ENCODE measurements at regions not wholly inside any gene's neighbourhood (a gene's known extent, or its start where the extent isn't known, plus 50 kb on each side); places are given as distances from the start of the nearest gene placed in this dataset.
A peak's percentile ranks its signal among the peaks of the same experiment; 100 is the strongest.

GRCh38 chr7:52233248-52233647 is 802.2 kb upstream of the POM121L12 start:
- no peak overlapping the region for H3K4me2 ChIP-seq (ENCODE audit: low read length)
- H3K9me3 ChIP-seq (ENCODE audit: low read length): peaks cover 16% of the 10 kb centered on the region; the same call in 1 of the 2 replicates
- 0 out of 2 replicates have a peak overlapping the region, but pooled peaks have one; percentile 3 for H2AFZ ChIP-seq (ENCODE audit: low read length)
- H4K20me1 ChIP-seq (ENCODE audit: insufficient read depth, low read length): no peaks in the 10 kb centered on the region
- no peaks in the 10 kb centered on the region for H3K79me2 ChIP-seq (ENCODE audit: insufficient read depth, low read length)
- no peak overlapping the region for H3K9ac ChIP-seq (ENCODE audit: low read length)
- no peaks in the 10 kb centered on the region for H3K9me2 ChIP-seq (ENCODE audit: low read depth, low read length)
- H3K4me1 ChIP-seq (ENCODE audit: insufficient read depth, low read length, severe bottlenecking): peaks cover 10% of the 10 kb centered on the region
- H3K27ac ChIP-seq (ENCODE audit: low read depth, low read length, poor library complexity, severe bottlenecking): no peak overlapping the region
- no peaks in the 10 kb centered on the region for H3F3A ChIP-seq (ENCODE audit: insufficient read depth, low read length)
- no peak for TF ChIP-seq EZH2 (IDR thresholded peaks at IDR 0.05; ENCODE audit: borderline replicate concordance, low read length)
- TF ChIP-seq CTCF (IDR thresholded peaks at IDR 0.05; ENCODE audit: low read length): no peak
- no peaks in the 10 kb centered on the region for H3K36me3 ChIP-seq (ENCODE audit: insufficient read depth, low read length)
- no peaks in the 10 kb centered on the region for H3K27me3 ChIP-seq (ENCODE audit: insufficient read depth, low read length)
- no peak overlapping the region for H3K4me3 ChIP-seq (ENCODE audit: low read depth, low read length, poor library complexity, severe bottlenecking)

- H3K9me2 ChIP-seq (ENCODE audit: low read depth, low read length): no peaks in the 10 kb centered on the region
- no peak overlapping the region for H3K4me3 ChIP-seq (ENCODE audit: low read depth, low read length, poor library complexity, severe bottlenecking)
- H3K79me2 ChIP-seq (ENCODE audit: insufficient read depth, low read length): no peaks in the 10 kb centered on the region
- no peak overlapping the region for H3K4me2 ChIP-seq (ENCODE audit: low read length)
- H4K20me1 ChIP-seq (ENCODE audit: insufficient read depth, low read length): no peaks in the 10 kb centered on the region
- no peaks in the 10 kb centered on the region; the same call in 1 of the 2 replicates for H3K36me3 ChIP-seq (ENCODE audit: insufficient read depth, low read length)
- H3F3A ChIP-seq (ENCODE audit: insufficient read depth, low read length): no peaks in the 10 kb centered on the region
- TF ChIP-seq EZH2 (IDR thresholded peaks at IDR 0.05; ENCODE audit: borderline replicate concordance, low read length) (no peak), CTCF (IDR thresholded peaks at IDR 0.05; ENCODE audit: low read length) (no peak)
- peaks cover 10% of the 10 kb centered on the region; the same call in 1 of the 2 replicates for H3K9me3 ChIP-seq (ENCODE audit: low read length)
- peaks cover 3% of the 10 kb centered on the region for H3K4me1 ChIP-seq (ENCODE audit: insufficient read depth, low read length, severe bottlenecking)
- no peak overlapping the region for H3K9ac ChIP-seq (ENCODE audit: low read length)
- H3K27ac ChIP-seq (ENCODE audit: low read depth, low read length, poor library complexity, severe bottlenecking): no peak overlapping the region
- H2AFZ ChIP-seq (ENCODE audit: low read length): no peak overlapping the region
- H3K27me3 ChIP-seq (ENCODE audit: insufficient read depth, low read length): no peaks in the 10 kb centered on the region
Measured at GRCh38 chr7:52211930-52212329, 823.5 kb upstream of the POM121L12 start.

- TF ChIP-seq CTCF (IDR thresholded peaks at IDR 0.05; ENCODE audit: low read length) (no peak), EZH2 (IDR thresholded peaks at IDR 0.05; ENCODE audit: borderline replicate concordance, low read length) (no peak)
- 0 out of 2 replicates have a peak overlapping the region, but pooled peaks have one; percentile 4 for H2AFZ ChIP-seq (ENCODE audit: low read length)
- H3K36me3 ChIP-seq (ENCODE audit: insufficient read depth, low read length): no peaks in the 10 kb centered on the region; the same call in 1 of the 2 replicates
- H3K79me2 ChIP-seq (ENCODE audit: insufficient read depth, low read length): no peaks in the 10 kb centered on the region
- no peaks in the 10 kb centered on the region for H3K9me2 ChIP-seq (ENCODE audit: low read depth, low read length)
- peaks cover 10% of the 10 kb centered on the region; the same call in 1 of the 2 replicates for H3K9me3 ChIP-seq (ENCODE audit: low read length)
- no peak overlapping the region for H3K9ac ChIP-seq (ENCODE audit: low read length)
- no peak overlapping the region for H3K27ac ChIP-seq (ENCODE audit: low read depth, low read length, poor library complexity, severe bottlenecking)
- no peaks in the 10 kb centered on the region for H3F3A ChIP-seq (ENCODE audit: insufficient read depth, low read length)
- H3K4me1 ChIP-seq (ENCODE audit: insufficient read depth, low read length, severe bottlenecking): peaks cover 10% of the 10 kb centered on the region
- H4K20me1 ChIP-seq (ENCODE audit: insufficient read depth, low read length): no peaks in the 10 kb centered on the region
- no peak overlapping the region for H3K4me2 ChIP-seq (ENCODE audit: low read length)
- H3K27me3 ChIP-seq (ENCODE audit: insufficient read depth, low read length): no peaks in the 10 kb centered on the region
- no peak overlapping the region for H3K4me3 ChIP-seq (ENCODE audit: low read depth, low read length, poor library complexity, severe bottlenecking)
Measured at GRCh38 chr7:52209614-52210013, 825.8 kb upstream of the POM121L12 start.

All from OCI-LY1 (cell line).